ENCODE measurements at regions not wholly inside any gene's neighbourhood (a gene's known extent, or its start where the extent isn't known, plus 50 kb on each side); places are given as distances from the start of the nearest gene placed in this dataset.

- H3K4me2 ChIP-seq (ENCODE audit: insufficient read depth, low read length, poor library complexity, severe bottlenecking) = no peak overlapping the region
- H2BK5ac ChIP-seq (ENCODE audit: low read length) = no peak overlapping the region
- H3K79me1 ChIP-seq (ENCODE audit: low read depth, low read length) = no peaks in the 10 kb centered on the region
- DNase-seq (ENCODE audit: low spot score) = peak; percentile 29
- H3K18ac ChIP-seq (ENCODE audit: low read length) = no peak overlapping the region
- H4K8ac ChIP-seq (ENCODE audit: low read depth, low read length) = no peak overlapping the region
- H3K9me3 ChIP-seq (replicated peaks in 1 of 2; ENCODE audit: control insufficient read depth in 2 of 2, insufficient read depth in 1 of 2, low read depth in 1 of 2, low read length in 2 of 2) = no peaks in the 10 kb centered on the region
- H2BK12ac ChIP-seq (ENCODE audit: low read length) = no peak overlapping the region
- H3K23ac ChIP-seq (ENCODE audit: low read depth, low read length, poor library complexity) = no peak overlapping the region
- no peak overlapping the region for H3K27ac ChIP-seq (replicated peaks; ENCODE audit: low read length)
- no peak overlapping the region for H3K4ac ChIP-seq (ENCODE audit: low read length)
- no CpG with 5 or more reads among the region's 7 CpGs for WGBS, 2 donors (ENCODE audit: extremely low coverage in 2 of 2, insufficient read length in 2 of 2, insufficient replicate concordance in 1 of 2)
- H3K4me3 ChIP-seq (ENCODE audit: low read length in 2 of 2) = no peak overlapping the region
- H3K27me3 ChIP-seq (ENCODE audit: control insufficient read depth in 3 of 3, insufficient read depth in 3 of 3, low read depth in 1 of 3, low read length in 3 of 3) = no peaks in the 10 kb centered on the region
- H4K91ac ChIP-seq (ENCODE audit: low read depth, low read length, poor library complexity) = no peak overlapping the region
- peaks cover 0 to 12% of the 10 kb centered on the region in 2 donors for H3K36me3 ChIP-seq (replicated peaks in 1 of 2; ENCODE audit: control insufficient read depth in 2 of 2, insufficient read depth in 2 of 2, low read length in 2 of 2)
- no peak overlapping the region for H2BK15ac ChIP-seq (ENCODE audit: low read length)
- no peak overlapping the region for H2AK5ac ChIP-seq (ENCODE audit: low read depth, low read length)
- no peak overlapping the region for H2BK120ac ChIP-seq (ENCODE audit: low read depth, low read length)
- H2AFZ ChIP-seq (ENCODE audit: low read length) = no peak overlapping the region
- H3K9ac ChIP-seq (ENCODE audit: low read depth, low read length, poor library complexity) = no peak overlapping the region
- no peak overlapping the region for H3K14ac ChIP-seq (ENCODE audit: low read length)
- H3K4me1 ChIP-seq (ENCODE audit: control insufficient read depth in 2 of 2, insufficient read depth in 1 of 2, low read depth in 1 of 2, low read length in 2 of 2) = no peaks in the 10 kb centered on the region
These were observed 157.7 kb downstream of the C11orf91 start for GRCh38 chr11:33542921-33543320.

- Histone ChIP-seq H3K36me3 (replicated peaks in 1 of 2; ENCODE audit: control insufficient read depth in 2 of 2, insufficient read depth in 2 of 2, low read length in 2 of 2) (peaks cover 0 to 12% of the 10 kb centered on the region in 2 donors), H2BK120ac (ENCODE audit: low read depth, low read length) (no peak overlapping the region), H2AFZ (ENCODE audit: low read length) (no peak overlapping the region), H3K27ac (replicated peaks; ENCODE audit: low read length) (no peak overlapping the region), H3K14ac (ENCODE audit: low read length) (no peak overlapping the region), H3K79me1 (ENCODE audit: low read depth, low read length) (no peaks in the 10 kb centered on the region), H3K4me2 (ENCODE audit: insufficient read depth, low read length, poor library complexity, severe bottlenecking) (no peak overlapping the region), H2AK5ac (ENCODE audit: low read depth, low read length) (no peak overlapping the region), H3K27me3 (ENCODE audit: control insufficient read depth in 3 of 3, insufficient read depth in 3 of 3, low read depth in 1 of 3, low read length in 3 of 3) (no peaks in the 10 kb centered on the region), H3K4me3 (ENCODE audit: low read length in 2 of 2) (no peak overlapping the region), H3K9me3 (replicated peaks in 1 of 2; ENCODE audit: control insufficient read depth in 2 of 2, insufficient read depth in 1 of 2, low read depth in 1 of 2, low read length in 2 of 2) (no peaks in the 10 kb centered on the region), H4K8ac (ENCODE audit: low read depth, low read length) (no peak overlapping the region), H2BK15ac (ENCODE audit: low read length) (no peak overlapping the region), H3K4me1 (ENCODE audit: control insufficient read depth in 2 of 2, insufficient read depth in 1 of 2, low read depth in 1 of 2, low read length in 2 of 2) (no peaks in the 10 kb centered on the region), H3K4ac (ENCODE audit: low read length) (no peak overlapping the region), H3K23ac (ENCODE audit: low read depth, low read length, poor library complexity) (no peak overlapping the region), H4K91ac (ENCODE audit: low read depth, low read length, poor library complexity) (no peak overlapping the region), H2BK5ac (ENCODE audit: low read length) (no peak overlapping the region), H3K18ac (ENCODE audit: low read length) (no peak overlapping the region), H2BK12ac (ENCODE audit: low read length) (no peak overlapping the region), H3K9ac (ENCODE audit: low read depth, low read length, poor library complexity) (no peak overlapping the region)
- no CpG with 5 or more reads among the region's 11 CpGs for WGBS, 2 donors (ENCODE audit: extremely low coverage in 2 of 2, insufficient read length in 2 of 2, insufficient replicate concordance in 1 of 2)
- no peak for DNase-seq (ENCODE audit: low spot score)
These were observed 159.4 kb downstream of the C11orf91 start for GRCh38 chr11:33540946-33541915.

- Histone ChIP-seq H3K4me3 (ENCODE audit: low read length in 2 of 2) (no peak overlapping the region), H3K4me1 (ENCODE audit: control insufficient read depth in 2 of 2, insufficient read depth in 1 of 2, low read depth in 1 of 2, low read length in 2 of 2) (no peaks in the 10 kb centered on the region), H3K4me2 (ENCODE audit: insufficient read depth, low read length, poor library complexity, severe bottlenecking) (no peak overlapping the region), H3K9me3 (replicated peaks in 1 of 2; ENCODE audit: control insufficient read depth in 2 of 2, insufficient read depth in 1 of 2, low read depth in 1 of 2, low read length in 2 of 2) (no peaks in the 10 kb centered on the region), H3K36me3 (replicated peaks in 1 of 2; ENCODE audit: control insufficient read depth in 2 of 2, insufficient read depth in 2 of 2, low read length in 2 of 2) (peaks cover 0 to 12% of the 10 kb centered on the region in 2 donors), H2AK5ac (ENCODE audit: low read depth, low read length) (no peak overlapping the region), H3K27ac (replicated peaks; ENCODE audit: low read length) (no peak overlapping the region), H4K91ac (ENCODE audit: low read depth, low read length, poor library complexity) (no peak overlapping the region), H3K18ac (ENCODE audit: low read length) (no peak overlapping the region), H3K4ac (ENCODE audit: low read length) (no peak overlapping the region), H3K27me3 (ENCODE audit: control insufficient read depth in 3 of 3, insufficient read depth in 3 of 3, low read depth in 1 of 3, low read length in 3 of 3) (no peaks in the 10 kb centered on the region), H2BK12ac (ENCODE audit: low read length) (no peak overlapping the region), H2BK120ac (ENCODE audit: low read depth, low read length) (no peak overlapping the region), H3K23ac (ENCODE audit: low read depth, low read length, poor library complexity) (no peak overlapping the region), H2BK15ac (ENCODE audit: low read length) (no peak overlapping the region), H4K8ac (ENCODE audit: low read depth, low read length) (no peak overlapping the region), H3K9ac (ENCODE audit: low read depth, low read length, poor library complexity) (no peak overlapping the region), H3K79me1 (ENCODE audit: low read depth, low read length) (no peaks in the 10 kb centered on the region), H2AFZ (ENCODE audit: low read length) (no peak overlapping the region), H3K14ac (ENCODE audit: low read length) (no peak overlapping the region), H2BK5ac (ENCODE audit: low read length) (no peak overlapping the region)
- no peak for DNase-seq (ENCODE audit: low spot score)
These were observed 160.2 kb downstream of the C11orf91 start for GRCh38 chr11:33540427-33540826.

GRCh38 chr11:33539751-33540150, 160.9 kb downstream of the C11orf91 start:
- Histone ChIP-seq H2BK5ac (ENCODE audit: low read length) (no peak overlapping the region), H3K36me3 (replicated peaks in 1 of 2; ENCODE audit: control insufficient read depth in 2 of 2, insufficient read depth in 2 of 2, low read length in 2 of 2) (peaks cover 0 to 7% of the 10 kb centered on the region in 2 donors), H3K14ac (ENCODE audit: low read length) (no peak overlapping the region), H3K9ac (ENCODE audit: low read depth, low read length, poor library complexity) (no peak overlapping the region), H3K79me1 (ENCODE audit: low read depth, low read length) (no peaks in the 10 kb centered on the region), H4K8ac (ENCODE audit: low read depth, low read length) (no peak overlapping the region), H2BK12ac (ENCODE audit: low read length) (no peak overlapping the region), H3K27me3 (ENCODE audit: control insufficient read depth in 3 of 3, insufficient read depth in 3 of 3, low read depth in 1 of 3, low read length in 3 of 3) (no peaks in the 10 kb centered on the region), H3K4ac (ENCODE audit: low read length) (no peak overlapping the region), H2BK15ac (ENCODE audit: low read length) (no peak overlapping the region), H3K4me1 (ENCODE audit: control insufficient read depth in 2 of 2, insufficient read depth in 1 of 2, low read depth in 1 of 2, low read length in 2 of 2) (no peaks in the 10 kb centered on the region), H2AFZ (ENCODE audit: low read length) (no peak overlapping the region), H4K91ac (ENCODE audit: low read depth, low read length, poor library complexity) (no peak overlapping the region), H3K27ac (replicated peaks; ENCODE audit: low read length) (no peak overlapping the region), H3K9me3 (replicated peaks in 1 of 2; ENCODE audit: control insufficient read depth in 2 of 2, insufficient read depth in 1 of 2, low read depth in 1 of 2, low read length in 2 of 2) (no peaks in the 10 kb centered on the region), H3K4me2 (ENCODE audit: insufficient read depth, low read length, poor library complexity, severe bottlenecking) (no peak overlapping the region), H2AK5ac (ENCODE audit: low read depth, low read length) (no peak overlapping the region), H3K23ac (ENCODE audit: low read depth, low read length, poor library complexity) (no peak overlapping the region), H2BK120ac (ENCODE audit: low read depth, low read length) (no peak overlapping the region), H3K18ac (ENCODE audit: low read length) (no peak overlapping the region), H3K4me3 (ENCODE audit: low read length in 2 of 2) (no peak overlapping the region)
- no CpG with 5 or more reads among the region's 3 CpGs for WGBS, 2 donors (ENCODE audit: extremely low coverage in 2 of 2, insufficient read length in 2 of 2, insufficient replicate concordance in 1 of 2)
- DNase-seq (ENCODE audit: low spot score) = no peak
